ENCODE measurements at regions not wholly inside any gene's neighbourhood (a gene's known extent, or its start where the extent isn't known, plus 50 kb on each side); places are given as distances from the start of the nearest gene placed in this dataset.

DNA sequence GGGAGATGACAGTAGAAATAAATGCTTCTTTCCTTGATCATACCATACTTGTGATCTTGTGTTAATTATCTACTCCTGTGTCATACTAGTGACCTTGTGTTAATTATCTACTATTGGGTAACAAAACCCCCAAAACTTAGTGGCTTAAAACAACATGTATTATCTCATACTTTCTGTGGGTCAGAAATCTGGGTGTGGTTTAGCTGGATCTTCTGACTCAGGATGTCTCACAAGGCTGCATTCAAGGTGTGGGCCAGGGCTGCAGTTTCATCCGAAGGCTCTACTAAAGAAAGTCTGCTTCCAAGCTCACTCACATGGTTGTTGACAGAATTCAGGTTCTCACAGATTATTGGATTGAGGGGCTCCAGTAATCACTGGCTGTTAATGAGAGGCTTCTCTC is 70.3 kb upstream of the NDP start:
- Histone ChIP-seq H3K27ac (no peak overlapping the region), H3K4me1 (no peaks in the 10 kb centered on the region), H3K4me3 (no peak overlapping the region), H3K36me3 (no peaks in the 10 kb centered on the region), H3K27me3 (no peaks in the 10 kb centered on the region), H3K9me3 (no peaks in the 10 kb centered on the region)
- TF ChIP-seq POLR2AphosphoS5 (IDR thresholded peaks at IDR 0.05; ENCODE audit: insufficient read depth in 1 of 2, low read depth in 1 of 2): no peak
- TF ChIP-seq CTCF (IDR thresholded peaks at IDR 0.05): no peak
- no peak for TF ChIP-seq POLR2A (IDR thresholded peaks at IDR 0.05)
- no peak for DNase-seq (ENCODE audit: extremely low spot score in 2 of 2)
- intact Hi-C loops (cut with DNase I): no loop called here

- no peaks in the 10 kb centered on the region for H3K36me3 ChIP-seq
- no peaks in the 10 kb centered on the region for H3K9me3 ChIP-seq
- no peaks in the 10 kb centered on the region for H3K27me3 ChIP-seq
- no peak for TF ChIP-seq CTCF (IDR thresholded peaks at IDR 0.05)
- no peak for TF ChIP-seq POLR2A (IDR thresholded peaks at IDR 0.05)
- TF ChIP-seq POLR2AphosphoS5 (IDR thresholded peaks at IDR 0.05; ENCODE audit: insufficient read depth in 1 of 2, low read depth in 1 of 2): no peak
- H3K27ac ChIP-seq: no peak overlapping the region
- no peak for DNase-seq (ENCODE audit: extremely low spot score in 2 of 2)
- H3K4me3 ChIP-seq: no peak overlapping the region
- H3K4me1 ChIP-seq: no peaks in the 10 kb centered on the region
- intact Hi-C loops (cut with DNase I): no loop called here
Observed at GRCh38 chrX:44042751-44043150, 69.6 kb upstream of the NDP start.

GRCh38 chrX:44042116-44042515 is 68.9 kb upstream of the NDP start:
- no peak for DNase-seq (ENCODE audit: extremely low spot score in 2 of 2)

DNA sequence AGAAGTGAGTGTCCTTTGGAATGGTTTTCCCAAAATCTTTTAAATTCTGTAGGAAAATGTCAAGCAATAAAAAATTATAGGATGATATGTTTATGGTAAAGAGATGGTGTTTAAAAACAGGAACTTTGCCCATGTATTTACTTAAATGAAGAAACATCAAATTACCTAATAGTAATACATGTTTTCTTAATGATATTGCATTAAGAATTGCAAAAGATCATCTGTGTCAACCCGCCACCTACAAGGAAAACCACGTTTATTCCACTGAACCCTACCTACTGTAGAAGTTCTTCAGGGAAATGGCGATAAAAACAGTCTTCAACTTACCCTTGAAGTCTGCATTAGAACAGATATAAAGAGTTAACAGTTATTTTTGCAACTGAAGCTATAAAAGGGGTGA is 67.2 kb upstream of the NDP start:
- Histone ChIP-seq H3K4me1 (no peaks in the 10 kb centered on the region), H3K27ac (no peak overlapping the region), H3K36me3 (no peaks in the 10 kb centered on the region), H3K27me3 (no peaks in the 10 kb centered on the region), H3K9me3 (no peaks in the 10 kb centered on the region), H3K4me3 (no peak overlapping the region)
- intact Hi-C loops (cut with DNase I): no loop called here
- no peak for DNase-seq (ENCODE audit: extremely low spot score in 2 of 2)
- TF ChIP-seq POLR2AphosphoS5 (IDR thresholded peaks at IDR 0.05; ENCODE audit: insufficient read depth in 1 of 2, low read depth in 1 of 2): no peak

More at GRCh38 chrX:44042116-44042515, 68.9 kb upstream of the NDP start:
- intact Hi-C loops (cut with DNase I): no loop called here
- H3K27ac ChIP-seq: no peak overlapping the region
- TF ChIP-seq POLR2A (IDR thresholded peaks at IDR 0.05): no peak
- TF ChIP-seq POLR2AphosphoS5 (IDR thresholded peaks at IDR 0.05; ENCODE audit: insufficient read depth in 1 of 2, low read depth in 1 of 2): no peak
- TF ChIP-seq CTCF (IDR thresholded peaks at IDR 0.05): no peak
- no peaks in the 10 kb centered on the region for H3K36me3 ChIP-seq
- H3K9me3 ChIP-seq: no peaks in the 10 kb centered on the region
- no peaks in the 10 kb centered on the region for H3K4me1 ChIP-seq
- no peak overlapping the region for H3K4me3 ChIP-seq
- H3K27me3 ChIP-seq: no peaks in the 10 kb centered on the region

DNA sequence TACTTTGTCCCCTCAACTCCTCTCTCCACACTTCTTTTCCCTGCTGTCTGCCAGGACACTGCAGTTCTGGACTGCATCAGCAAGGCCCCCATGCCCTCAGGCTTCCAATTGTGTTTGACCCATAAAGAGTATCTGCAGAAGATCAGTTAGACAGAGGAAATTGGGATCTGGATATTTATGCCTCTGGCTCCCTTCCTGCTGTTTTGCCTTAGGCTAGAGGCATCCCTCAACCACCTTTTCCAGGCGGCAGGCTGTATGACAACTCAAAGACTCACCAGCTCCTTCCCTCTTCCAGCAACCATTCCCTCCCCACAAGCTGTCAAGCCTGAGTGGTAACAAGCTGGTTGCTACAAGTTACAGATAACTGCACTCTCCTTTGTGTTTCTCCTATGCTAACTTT is 66.4 kb upstream of the NDP start:
- no peak for DNase-seq (ENCODE audit: extremely low spot score in 2 of 2)
- TF ChIP-seq POLR2A (IDR thresholded peaks at IDR 0.05) (no peak), CTCF (IDR thresholded peaks at IDR 0.05) (no peak), POLR2AphosphoS5 (IDR thresholded peaks at IDR 0.05; ENCODE audit: insufficient read depth in 1 of 2, low read depth in 1 of 2) (no peak)
- intact Hi-C loops (cut with DNase I): no loop called here

DNA sequence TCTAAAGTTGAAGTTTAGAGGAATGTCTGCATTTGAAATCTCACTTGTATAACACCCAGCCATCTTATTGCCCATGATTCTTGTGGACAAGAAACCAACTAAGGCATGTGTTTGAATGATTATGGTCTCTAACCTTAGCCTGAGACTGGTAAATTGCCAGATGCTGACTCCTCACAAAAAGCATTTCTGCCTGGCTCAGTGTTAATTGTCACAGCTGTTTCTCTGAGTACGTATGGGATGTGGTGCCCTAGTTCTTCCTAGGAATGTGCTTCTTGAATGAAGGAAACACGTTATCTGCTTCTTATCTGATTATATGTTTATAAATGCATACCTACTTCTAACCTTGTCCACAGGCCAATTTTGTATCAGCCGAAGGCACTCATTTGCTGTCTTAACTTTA is 63.1 kb upstream of the NDP start:
- no peaks in the 10 kb centered on the region for H3K4me1 ChIP-seq
- H3K4me3 ChIP-seq: no peak overlapping the region
- H3K27me3 ChIP-seq: no peaks in the 10 kb centered on the region
- DNase-seq (ENCODE audit: extremely low spot score in 2 of 2): no peak
- intact Hi-C loops (cut with DNase I): no loop called here
- no peak overlapping the region for H3K27ac ChIP-seq
- H3K9me3 ChIP-seq: no peaks in the 10 kb centered on the region
- H3K36me3 ChIP-seq: no peaks in the 10 kb centered on the region
- no peak for TF ChIP-seq POLR2AphosphoS5 (IDR thresholded peaks at IDR 0.05; ENCODE audit: insufficient read depth in 1 of 2, low read depth in 1 of 2)
- no peak for TF ChIP-seq CTCF (IDR thresholded peaks at IDR 0.05)
- no peak for TF ChIP-seq POLR2A (IDR thresholded peaks at IDR 0.05)

More for the DNA sequence above, 66.4 kb upstream of the NDP start:
- Histone ChIP-seq H3K27ac (no peak overlapping the region), H3K27me3 (no peaks in the 10 kb centered on the region), H3K9me3 (no peaks in the 10 kb centered on the region), H3K4me1 (no peaks in the 10 kb centered on the region), H3K4me3 (no peak overlapping the region), H3K36me3 (no peaks in the 10 kb centered on the region)

Data from vagina (tissue), 2 donors.